ENCODE measurements at regions not wholly inside any gene's neighbourhood (a gene's known extent, or its start where the extent isn't known, plus 50 kb on each side); places are given as distances from the start of the nearest gene placed in this dataset.

DNA sequence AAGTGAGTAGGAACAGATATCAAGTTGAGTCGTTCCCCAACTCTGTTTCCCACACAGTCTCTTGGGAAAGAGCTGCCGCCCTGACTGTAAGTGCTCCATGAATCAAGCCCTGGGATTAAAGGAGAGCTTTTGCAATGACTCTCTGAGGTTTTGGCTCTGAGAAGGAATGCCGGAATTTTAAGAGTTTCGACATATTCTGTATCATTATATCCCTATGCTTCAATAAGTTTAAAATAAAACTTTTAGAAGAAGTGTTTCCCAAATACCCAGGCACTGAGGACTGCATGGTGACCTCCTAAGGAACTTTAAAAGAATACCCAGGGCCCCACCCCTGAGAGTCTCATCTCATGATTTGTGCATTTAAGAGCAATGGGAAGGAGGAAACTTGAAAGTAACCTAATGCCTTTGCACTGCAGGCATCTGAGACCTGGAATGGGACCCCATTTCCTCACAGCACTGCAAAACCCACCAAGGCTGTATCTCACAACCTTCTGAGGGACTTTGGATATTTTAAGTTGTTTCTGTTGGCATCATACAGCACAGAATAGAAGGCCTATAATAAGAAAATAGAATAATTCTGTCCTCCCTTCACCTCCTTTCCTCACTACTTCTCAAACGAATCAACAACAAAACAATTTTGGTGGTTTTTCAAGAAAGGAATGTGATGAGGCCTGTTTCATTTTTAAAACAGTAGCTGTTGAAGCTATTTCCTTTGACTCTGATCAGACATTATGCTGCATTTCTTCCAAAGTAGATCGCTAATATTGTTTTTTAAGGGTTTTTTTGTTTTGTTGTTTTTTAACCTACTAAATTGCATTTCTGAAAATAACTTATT, 121.2 kb downstream of the GASK1B start:
- TF ChIP-seq CTCF (IDR thresholded peaks at IDR 0.05; ENCODE audit: control extremely low read depth, extremely low read depth) = no peak
- ATAC-seq (ENCODE audit: insufficient read depth, low FRiP score) = peak; percentile 62
- 62 to 76% methylated on average over 6 of the region's 6 CpGs for WGBS, 2 donors
- H3K4me1 ChIP-seq (ENCODE audit: control insufficient read depth in 5 of 5, insufficient read depth in 5 of 5, low read length in 5 of 5) = no peaks in the 10 kb centered on the region
- H3K36me3 ChIP-seq (ENCODE audit: control insufficient read depth in 4 of 4, insufficient read depth in 4 of 4, low read length in 4 of 4) = no peaks in the 10 kb centered on the region
- H3K4me3 ChIP-seq = no peak overlapping the region
- no peak overlapping the region for H3K27ac ChIP-seq (ENCODE audit: low read depth in 1 of 2, low read length in 1 of 2)
- H3K27me3 ChIP-seq (ENCODE audit: control insufficient read depth in 3 of 3, insufficient read depth in 3 of 3, low read length in 2 of 3) = no peaks in the 10 kb centered on the region
- H3K9me3 ChIP-seq (ENCODE audit: control insufficient read depth in 4 of 4, insufficient read depth in 3 of 4, low read length in 3 of 4) = no peaks in the 10 kb centered on the region
- H3K9ac ChIP-seq (ENCODE audit: insufficient read depth in 1 of 2, low read length in 2 of 2) = no peak overlapping the region
- no peak for DNase-seq

GRCh38 chr4:158050942-158051341, 121.9 kb downstream of the GASK1B start:
- Histone ChIP-seq H3K9ac (ENCODE audit: insufficient read depth in 1 of 2, low read length in 2 of 2) (no peak overlapping the region), H3K9me3 (ENCODE audit: control insufficient read depth in 4 of 4, insufficient read depth in 3 of 4, low read length in 3 of 4) (no peaks in the 10 kb centered on the region), H3K36me3 (ENCODE audit: control insufficient read depth in 4 of 4, insufficient read depth in 4 of 4, low read length in 4 of 4) (no peaks in the 10 kb centered on the region), H3K4me3 (no peak overlapping the region), H3K4me1 (ENCODE audit: control insufficient read depth in 5 of 5, insufficient read depth in 5 of 5, low read length in 5 of 5) (no peaks in the 10 kb centered on the region), H3K27ac (ENCODE audit: low read depth in 1 of 2, low read length in 1 of 2) (no peak overlapping the region), H3K27me3 (ENCODE audit: control insufficient read depth in 3 of 3, insufficient read depth in 3 of 3, low read length in 2 of 3) (no peaks in the 10 kb centered on the region)
- ATAC-seq (ENCODE audit: insufficient read depth, low FRiP score) = no peak
- no peak for DNase-seq
- TF ChIP-seq CTCF (IDR thresholded peaks at IDR 0.05; ENCODE audit: control extremely low read depth, extremely low read depth) = no peak
- WGBS, 2 donors = 77 to 86% methylated on average over 2 of the region's 2 CpGs

DNA sequence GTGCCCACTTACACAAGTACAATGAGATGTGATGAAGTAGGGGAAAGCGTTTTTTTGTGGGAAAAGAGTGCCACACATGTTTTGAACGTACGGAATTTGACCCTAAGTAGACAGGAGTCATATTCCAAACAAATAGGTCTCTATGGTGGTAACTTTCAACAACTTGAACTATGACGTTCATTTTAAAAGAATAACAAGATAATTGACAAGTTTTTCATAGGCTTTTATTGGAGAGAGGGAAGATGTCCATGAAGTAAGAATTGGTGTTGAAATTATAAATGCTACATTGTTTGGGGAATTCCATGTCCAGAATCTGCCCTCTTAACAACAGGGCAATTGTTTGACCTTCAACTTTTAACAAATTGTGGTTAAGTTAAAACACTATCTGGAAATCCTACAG, 126.5 kb downstream of the GASK1B start:
- Histone ChIP-seq H3K9ac (ENCODE audit: insufficient read depth in 1 of 2, low read length in 2 of 2) (no peak overlapping the region), H3K27me3 (ENCODE audit: control insufficient read depth in 3 of 3, insufficient read depth in 3 of 3, low read length in 2 of 3) (no peaks in the 10 kb centered on the region), H3K4me1 (ENCODE audit: control insufficient read depth in 5 of 5, insufficient read depth in 5 of 5, low read length in 5 of 5) (no peaks in the 10 kb centered on the region), H3K36me3 (ENCODE audit: control insufficient read depth in 4 of 4, insufficient read depth in 4 of 4, low read length in 4 of 4) (no peaks in the 10 kb centered on the region), H3K4me3 (no peak overlapping the region), H3K27ac (ENCODE audit: low read depth in 1 of 2, low read length in 1 of 2) (no peak overlapping the region), H3K9me3 (ENCODE audit: control insufficient read depth in 4 of 4, insufficient read depth in 3 of 4, low read length in 3 of 4) (peaks cover 0 to 5% (median 0%) of the 10 kb centered on the region in 4 donors)
- no peak for TF ChIP-seq CTCF (IDR thresholded peaks at IDR 0.05; ENCODE audit: control extremely low read depth, extremely low read depth)
- DNase-seq = no peak
- ATAC-seq (ENCODE audit: insufficient read depth, low FRiP score) = no peak
- WGBS, 2 donors = 72 to 76% methylated on average over 4 of the region's 4 CpGs

Data from lung (tissue), 11 donors.